Nucleus accumbens (tissue), 56 donors: ENCODE measurements at regions not wholly inside any gene's neighbourhood (a gene's known extent, or its start where the extent isn't known, plus 50 kb on each side); places are given as distances from the start of the nearest gene placed in this dataset.
"Not testable (repeated sequence)": the region's sequence is repeated elsewhere in the genome, so short reads cannot be mapped to it uniquely, and the experiment has no call there.

Source experiments
- DNase-seq, 56 donors: peaks; one replicate each; lab custom pipeline; 2025; lab: John Stamatoyannopoulos, UW

- no peak for DNase-seq
Observed at GRCh38 chr13:31385540-31385939, 185.8 kb downstream of the B3GLCT start.

GRCh38 chr13:31394506-31394905 lies 194.7 kb downstream of the B3GLCT start:
- DNase-seq: no peak

GRCh38 chr13:31395090-31395489 lies 195.3 kb downstream of the B3GLCT start:
- no peak for DNase-seq

- no peak for DNase-seq
Observed at GRCh38 chr13:31399690-31400089, 199.9 kb downstream of the B3GLCT start.

GRCh38 chr13:31403711-31404110 lies 203.9 kb downstream of the B3GLCT start:
- DNase-seq: not testable (repeated sequence)

- no peak for DNase-seq
Observed at GRCh38 chr13:31408927-31409326, 209.2 kb downstream of the B3GLCT start.

GRCh38 chr13:31409678-31410356 lies 210.0 kb downstream of the B3GLCT start:
- no peak for DNase-seq

GRCh38 chr13:31413516-31413915 lies 213.7 kb downstream of the B3GLCT start:
- no peak for DNase-seq

GRCh38 chr13:31416066-31416465 lies 216.3 kb downstream of the B3GLCT start:
- peak in 1 of 56 donors; percentile 5 for DNase-seq

GRCh38 chr13:31418186-31418585 lies 218.4 kb downstream of the B3GLCT start:
- DNase-seq: peak in 14 of 56 donors; percentile 4 to 47 (median 19)

- no peak for DNase-seq
Observed at GRCh38 chr13:31421756-31422155, 222.0 kb downstream of the B3GLCT start.

GRCh38 chr13:31424130-31424729 lies 224.5 kb downstream of the B3GLCT start:
- peak in 47 of 56 donors; percentile 7 to 76 (median 37) for DNase-seq

GRCh38 chr13:31426395-31426794 lies 226.6 kb downstream of the B3GLCT start:
- no peak for DNase-seq

- no peak for DNase-seq
Observed at GRCh38 chr13:31427151-31428100, 227.7 kb downstream of the B3GLCT start.

GRCh38 chr13:31431722-31432137 lies 232.0 kb downstream of the B3GLCT start:
- DNase-seq: peak in 21 of 56 donors; percentile 2 to 64 (median 14)

- DNase-seq: no peak
Observed at GRCh38 chr13:31433207-31433606, 233.4 kb downstream of the B3GLCT start.

GRCh38 chr13:31433746-31434145 lies 234.0 kb downstream of the B3GLCT start:
- no peak for DNase-seq

- DNase-seq: no peak
Observed at GRCh38 chr13:31434613-31435012, 234.8 kb downstream of the B3GLCT start.

- no peak for DNase-seq
Observed at GRCh38 chr13:31435536-31435935, 235.8 kb downstream of the B3GLCT start.

- DNase-seq: no peak
Observed at GRCh38 chr13:31436478-31436877, 236.7 kb downstream of the B3GLCT start.

- no peak for DNase-seq
Observed at GRCh38 chr13:31437975-31438374, 238.2 kb downstream of the B3GLCT start.
